ENCODE measurements at regions not wholly inside any gene's neighbourhood (a gene's known extent, or its start where the extent isn't known, plus 50 kb on each side); places are given as distances from the start of the nearest gene placed in this dataset.
"Not testable (repeated sequence)": the region's sequence is repeated elsewhere in the genome, so short reads cannot be mapped to it uniquely, and the experiment has no call there.

DNA sequence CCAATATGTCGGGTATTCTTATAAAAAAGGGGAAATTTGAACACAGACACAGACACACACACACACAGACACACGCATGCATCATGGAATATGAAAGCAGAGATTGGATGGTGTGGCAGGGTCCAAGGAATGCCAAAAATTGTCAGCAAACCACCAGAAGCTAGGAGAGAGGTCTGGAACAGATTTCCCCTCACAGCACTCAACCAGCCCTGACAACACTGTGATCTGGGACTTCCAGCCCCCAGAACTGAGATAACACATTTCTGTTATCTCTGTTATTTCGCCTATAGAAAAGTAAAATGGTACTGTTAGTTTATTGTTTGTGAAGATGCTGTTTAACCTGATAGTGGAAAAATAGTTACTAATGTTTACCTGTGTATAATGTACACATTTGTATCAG lies 145.4 kb upstream of the ZBED5 start:
- no peak for DNase-seq (ENCODE audit: low spot score)

DNA sequence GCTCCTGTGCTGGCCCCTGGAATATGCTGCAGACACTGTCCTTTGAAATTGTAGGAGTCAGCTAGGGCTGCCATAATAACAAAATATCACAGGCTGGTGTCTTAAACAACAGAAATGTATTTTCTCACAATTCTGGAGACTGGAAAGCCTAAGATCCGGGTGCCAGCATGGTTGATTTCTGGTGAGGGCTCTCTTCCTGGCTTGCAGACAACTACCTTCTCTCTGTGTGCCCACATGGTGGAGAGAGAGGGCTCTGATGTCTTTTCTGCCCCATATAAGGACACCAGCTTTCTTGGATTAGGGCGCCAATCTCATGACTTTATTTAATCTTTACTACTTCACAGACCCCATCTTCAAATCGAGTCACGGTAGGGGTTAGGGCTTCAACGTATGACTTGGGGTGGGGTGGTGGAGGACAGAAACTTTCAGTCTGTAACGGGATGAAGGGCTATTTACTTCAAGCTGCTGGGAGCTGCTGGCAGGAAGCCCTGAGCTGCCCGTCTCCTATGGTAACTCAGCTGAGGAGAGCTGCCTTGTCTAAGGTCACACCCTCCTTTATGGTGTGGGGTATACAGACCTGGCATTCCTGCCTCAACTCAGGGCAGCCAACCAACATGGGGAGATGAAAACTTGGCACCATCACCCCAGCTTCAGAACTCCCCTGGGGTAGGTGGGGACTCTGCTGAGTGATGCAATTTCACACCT lies 142.9 kb upstream of the ZBED5 start:
- no peak for DNase-seq (ENCODE audit: low spot score)

DNA sequence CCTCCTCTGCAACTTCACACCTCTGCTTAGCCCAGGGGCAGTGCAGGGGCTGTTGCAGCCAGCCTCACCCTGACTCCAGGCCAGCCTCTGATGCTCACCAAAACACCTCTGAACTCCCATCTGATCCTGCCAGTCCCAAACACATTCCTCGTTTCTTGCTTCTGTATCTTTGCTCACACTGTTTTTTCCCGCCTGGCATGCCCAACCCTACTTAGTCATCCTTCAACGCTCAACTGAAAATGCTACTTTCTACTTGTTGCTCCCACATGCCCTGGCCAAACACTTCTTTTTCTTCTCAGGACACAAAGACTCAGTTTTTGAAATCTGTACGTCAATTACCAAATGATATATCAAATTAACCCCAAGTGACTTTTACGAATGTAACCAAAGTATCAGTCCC lies 140.8 kb upstream of the ZBED5 start:
- DNase-seq (ENCODE audit: low spot score): no peak

DNA sequence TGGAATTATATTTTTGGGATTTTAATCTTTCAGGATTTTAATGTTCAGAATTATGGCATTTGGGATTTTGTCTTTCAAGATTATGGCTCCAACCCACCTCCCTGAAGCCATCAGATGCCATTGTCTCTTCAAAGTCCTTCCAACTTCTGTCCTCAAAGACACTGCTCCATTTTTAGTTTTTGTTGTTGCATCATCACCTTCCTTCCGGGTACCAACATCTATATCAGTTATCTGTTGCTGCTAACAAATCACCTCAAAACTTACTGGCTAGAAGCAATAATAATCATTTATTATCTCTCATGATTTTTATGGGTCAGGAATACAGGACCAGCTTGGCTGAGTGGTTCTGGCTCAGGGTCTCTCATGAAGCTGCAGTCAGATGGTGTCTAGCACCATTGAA lies 138.8 kb upstream of the ZBED5 start:
- no peak for DNase-seq (ENCODE audit: low spot score)

DNA sequence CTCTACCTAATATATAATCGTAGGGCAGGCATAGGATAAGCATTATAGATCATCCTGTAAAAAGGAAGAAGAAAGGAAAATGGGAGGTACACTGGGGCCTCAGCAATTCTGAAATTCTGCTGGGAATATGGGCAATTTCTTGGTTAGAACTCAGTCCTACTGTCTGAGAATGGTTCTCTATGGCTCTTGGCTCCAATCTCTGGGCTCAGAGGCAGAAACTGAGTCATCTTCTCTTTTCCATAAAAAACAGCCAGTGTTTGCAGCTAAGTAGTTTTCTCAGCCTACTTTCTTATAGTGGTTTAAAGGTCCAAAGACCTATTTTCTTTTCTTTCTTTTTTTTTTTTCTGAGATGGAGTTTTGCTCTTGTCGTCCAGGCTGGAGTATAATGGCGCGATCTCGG lies 135.8 kb upstream of the ZBED5 start:
- DNase-seq (ENCODE audit: low spot score): no peak

DNA sequence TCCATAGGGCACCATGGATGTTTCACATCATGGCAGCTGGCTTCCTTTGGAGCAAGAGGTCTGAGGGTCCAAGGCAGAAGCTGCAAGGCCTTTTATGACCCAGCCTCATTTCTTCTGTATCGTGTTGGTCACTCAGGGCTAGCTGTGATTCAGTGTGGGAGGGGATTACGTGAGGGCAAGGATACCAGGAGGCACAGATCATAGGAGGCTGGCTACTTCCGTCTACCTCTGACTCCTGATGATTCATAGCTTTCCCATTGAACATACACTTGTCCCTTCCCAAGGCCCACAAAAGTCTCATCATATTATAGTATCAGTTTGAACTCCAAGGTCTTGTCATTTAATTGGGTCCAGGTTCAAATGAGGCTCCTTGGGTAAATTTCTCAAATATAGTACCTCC lies 135.3 kb upstream of the ZBED5 start:
- DNase-seq (ENCODE audit: low spot score): no peak

DNA sequence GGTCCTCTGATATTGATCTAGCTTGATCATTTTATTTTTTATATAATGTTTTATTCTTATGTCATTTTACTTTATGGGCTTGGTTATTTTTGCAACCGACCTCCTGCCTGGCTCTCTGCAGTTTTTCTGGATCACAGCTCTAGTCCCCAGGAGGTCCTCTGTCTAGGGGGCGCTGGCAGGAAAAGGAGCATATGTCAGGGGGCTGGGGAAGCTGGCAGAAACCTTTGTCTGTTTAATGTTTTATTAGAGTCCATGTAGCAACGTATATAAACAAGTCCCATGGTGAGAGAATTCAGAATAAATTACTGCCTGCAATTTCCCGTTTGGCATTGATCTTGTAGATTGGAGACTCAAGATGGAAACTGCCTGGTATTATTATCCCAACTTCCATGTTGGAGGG lies 133.5 kb upstream of the ZBED5 start:
- no peak for DNase-seq (ENCODE audit: low spot score)

DNA sequence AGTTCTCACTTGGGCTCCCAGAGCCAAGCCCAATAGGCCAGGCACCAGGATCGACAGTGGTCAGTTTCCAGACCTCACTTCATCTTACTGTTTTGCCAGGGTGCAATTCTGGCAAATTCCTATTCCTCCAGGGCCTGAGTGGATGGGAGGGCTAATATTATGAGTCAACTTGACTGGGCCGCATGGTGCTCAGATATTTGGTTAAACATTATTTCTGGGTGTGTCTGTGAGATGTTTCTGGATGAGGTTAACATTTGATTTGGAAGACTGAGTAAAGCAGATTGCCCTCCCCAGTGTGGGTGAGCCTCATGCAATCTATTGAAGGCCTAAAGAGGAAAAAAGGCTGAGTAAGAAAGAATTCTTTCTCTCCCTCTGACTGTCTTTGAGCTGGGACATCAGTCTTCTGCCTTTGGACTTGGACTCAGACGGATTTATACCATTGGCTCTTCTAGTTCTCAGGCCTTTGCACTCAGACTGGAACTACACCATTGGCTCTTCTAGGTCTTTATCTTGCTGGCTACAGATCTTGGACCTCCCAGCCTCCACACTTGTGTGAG lies 132.9 kb upstream of the ZBED5 start:
- DNase-seq (ENCODE audit: low spot score): no peak

DNA sequence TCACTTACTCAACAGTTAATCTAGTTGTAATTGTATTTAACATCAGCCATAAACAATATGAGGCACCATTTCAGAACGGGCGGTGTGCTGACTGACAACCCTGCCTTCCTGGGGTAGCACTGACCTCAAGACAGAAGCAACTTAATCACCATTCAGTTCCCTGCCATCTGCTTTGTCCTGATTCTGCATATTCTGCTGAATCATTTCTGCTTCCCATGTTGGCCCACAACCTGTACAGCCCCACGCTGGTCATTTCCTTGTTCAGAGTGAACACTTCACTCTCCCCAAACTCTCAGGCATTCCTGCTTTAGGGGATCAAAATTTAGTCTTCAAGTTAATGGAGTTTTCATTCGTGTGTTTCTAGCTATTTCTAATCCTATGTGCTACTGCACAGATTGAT lies 132.3 kb upstream of the ZBED5 start:
- no peak for DNase-seq (ENCODE audit: low spot score)

DNA sequence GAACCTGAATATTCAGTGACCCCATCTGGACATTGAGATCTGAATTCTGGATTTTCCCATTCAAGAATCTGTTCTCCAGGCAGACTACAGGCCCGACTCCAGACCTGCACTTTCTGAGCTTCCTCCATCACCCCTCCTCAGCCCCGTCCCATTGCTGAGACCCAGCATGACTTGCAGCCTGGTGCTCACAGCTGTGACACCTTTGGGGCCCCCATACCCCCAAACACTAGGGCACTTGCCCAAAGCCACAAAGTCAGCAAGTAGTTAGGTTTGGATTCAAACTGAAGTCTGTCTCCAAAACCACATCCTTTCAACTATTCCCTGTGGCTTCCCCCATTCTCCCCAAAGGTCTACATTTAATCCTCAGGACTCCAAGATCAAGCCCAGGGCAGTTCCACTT lies 128.2 kb upstream of the ZBED5 start:
- no peak for DNase-seq (ENCODE audit: low spot score)

DNA sequence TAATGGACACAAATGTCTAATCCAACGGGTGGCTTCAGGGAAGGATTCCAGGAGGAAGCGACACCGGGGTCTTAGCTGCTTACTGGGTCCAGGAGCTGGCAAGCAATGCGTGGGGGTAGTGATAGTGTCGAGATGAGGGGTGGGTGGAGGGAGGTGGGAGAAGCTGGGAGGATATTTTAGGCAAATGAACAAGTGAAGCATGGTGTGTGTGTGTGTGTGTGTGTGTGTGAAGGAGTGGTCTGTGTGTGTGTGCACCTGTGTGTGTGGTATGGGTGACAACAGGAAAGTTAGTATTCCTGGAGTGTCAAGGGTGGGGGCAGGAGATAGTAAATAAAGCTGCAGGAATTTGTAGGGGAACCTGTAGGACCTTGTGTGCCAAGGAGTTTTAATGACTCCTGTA lies 126.9 kb upstream of the ZBED5 start:
- DNase-seq (ENCODE audit: low spot score): no peak

DNA sequence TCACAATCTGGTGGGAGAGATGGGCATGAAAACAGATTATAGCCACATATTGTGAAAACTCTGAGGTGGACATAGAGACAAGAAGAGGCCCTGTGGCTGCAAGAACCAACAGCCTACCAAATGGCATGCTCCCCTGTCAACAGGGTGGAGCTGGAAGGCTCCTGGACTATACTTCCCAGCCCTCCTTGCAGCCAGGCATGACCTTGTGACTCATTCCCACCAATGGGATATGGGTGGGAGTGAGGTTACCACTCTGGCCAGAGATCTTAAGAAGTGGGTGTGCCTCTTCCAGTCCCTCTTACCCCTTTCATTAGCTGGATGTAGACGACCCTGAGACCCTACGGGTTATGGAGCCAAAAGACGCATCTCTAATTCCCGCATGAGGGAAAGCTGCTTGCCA lies 126.4 kb upstream of the ZBED5 start:
- DNase-seq (ENCODE audit: low spot score): no peak

DNA sequence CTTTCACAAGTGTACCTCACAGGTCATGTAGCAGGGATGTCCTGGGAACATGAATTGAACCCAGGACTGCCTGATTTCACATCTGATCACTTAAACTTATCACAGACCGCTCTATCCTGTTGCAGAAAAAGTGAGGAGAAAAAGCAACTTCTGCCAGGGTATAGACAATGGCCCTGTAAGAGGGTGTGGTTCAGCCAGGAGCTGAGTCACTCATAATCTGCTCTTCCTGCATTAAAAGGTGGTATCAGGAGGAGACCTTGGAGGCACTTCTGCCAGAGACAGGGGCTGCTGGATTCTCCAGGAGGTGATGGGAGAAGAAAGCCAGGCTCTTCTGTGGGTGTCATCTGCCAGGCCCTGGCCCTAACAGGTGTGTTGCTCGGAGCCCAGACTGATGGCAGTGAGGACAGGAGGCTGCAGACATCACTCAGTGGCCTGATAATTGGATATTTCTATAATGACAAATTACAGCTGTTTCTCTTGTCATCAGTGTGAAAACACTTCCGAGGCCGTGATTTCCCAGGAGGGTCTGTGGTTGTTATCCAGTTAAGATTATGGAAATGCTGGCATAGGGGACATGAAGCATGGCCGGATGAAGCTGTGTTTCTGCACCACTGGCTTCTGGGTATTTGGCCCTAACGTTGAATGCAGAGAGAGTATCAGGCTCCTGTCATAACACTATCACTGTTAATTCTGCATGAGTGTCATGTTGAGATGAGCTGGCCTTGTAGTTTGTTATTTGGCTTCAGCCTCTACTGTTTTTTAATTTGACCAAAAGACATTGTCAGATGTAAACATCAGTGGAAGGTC lies 125.1 kb upstream of the ZBED5 start:
- DNase-seq (ENCODE audit: low spot score): no peak

DNA sequence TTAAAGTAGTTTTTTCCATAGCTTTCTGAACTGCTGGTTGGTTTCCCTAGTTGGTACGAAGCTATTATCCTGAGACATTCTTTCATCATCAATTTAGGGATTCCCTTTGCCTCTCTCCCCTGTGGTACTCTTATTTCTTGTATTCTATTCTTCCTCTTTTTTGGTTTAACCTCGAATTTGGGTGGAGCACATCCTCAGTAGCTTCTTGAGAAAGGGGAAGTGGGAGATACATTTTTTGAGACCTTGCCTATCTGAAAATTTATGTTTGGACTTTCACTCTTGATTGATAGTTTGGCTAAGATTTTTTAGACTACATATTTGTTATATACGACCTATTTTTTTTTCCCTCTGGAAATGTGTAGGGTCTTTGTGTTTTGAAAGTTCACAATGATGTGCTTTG lies 121.7 kb upstream of the ZBED5 start:
- no peak for DNase-seq (ENCODE audit: low spot score)

DNA sequence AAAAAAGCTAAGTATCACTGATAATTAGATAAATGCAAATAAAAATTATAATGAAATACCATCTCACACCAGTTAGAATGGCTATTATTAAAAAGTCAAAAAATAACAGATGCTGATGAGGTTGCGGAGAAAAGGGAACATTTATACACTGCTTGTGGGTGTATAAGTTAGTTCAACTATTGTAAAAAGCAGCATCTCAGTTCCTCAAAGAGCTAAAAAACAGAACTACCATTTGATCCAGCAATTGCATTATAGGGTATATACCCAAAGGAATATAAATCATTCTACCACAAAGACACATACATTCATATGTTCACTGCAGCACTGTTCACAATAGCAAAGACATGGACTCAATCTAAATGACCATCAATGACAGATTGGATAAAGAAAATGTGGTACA lies 120.3 kb upstream of the ZBED5 start:
- no peak for DNase-seq (ENCODE audit: low spot score)

DNA sequence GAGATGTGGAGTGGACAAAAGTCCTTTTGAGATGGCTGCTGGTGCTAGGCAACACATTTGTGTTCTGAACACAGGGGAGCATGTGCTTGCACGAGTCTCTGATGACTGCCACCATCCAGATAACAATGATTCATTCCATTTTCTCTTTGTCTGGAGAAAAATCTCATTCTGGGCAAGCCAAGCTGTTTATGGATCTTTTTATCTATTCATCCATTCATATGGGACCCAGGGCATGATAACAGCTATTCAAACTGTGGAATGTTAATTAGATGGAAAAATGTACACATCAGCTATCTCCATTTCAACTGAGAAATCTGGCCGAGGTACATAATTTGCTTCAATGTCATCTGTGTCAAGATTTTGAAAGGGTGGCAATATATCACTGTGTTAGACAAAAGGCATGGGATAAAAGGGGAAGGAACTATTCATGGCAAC lies 117.5 kb upstream of the ZBED5 start:
- DNase-seq (ENCODE audit: low spot score): no peak

DNA sequence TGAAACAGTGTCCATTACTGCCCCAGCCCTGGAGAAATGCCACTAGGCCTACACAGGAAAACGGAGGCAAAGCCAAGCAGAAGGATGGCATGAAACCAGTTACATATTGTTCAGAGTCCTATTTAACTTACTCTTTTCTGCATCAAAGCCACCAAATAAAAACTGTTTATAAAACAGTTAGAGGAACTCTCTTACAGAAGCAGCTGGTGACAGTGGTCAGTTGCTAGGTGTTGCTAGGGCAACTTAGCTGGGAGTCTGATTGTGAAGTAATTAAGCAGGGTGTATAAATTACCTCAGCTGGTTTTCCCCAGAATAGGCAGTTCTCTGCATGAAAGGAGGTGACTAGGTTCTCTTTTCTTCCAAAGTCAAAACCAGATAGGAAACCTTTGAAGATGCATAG lies 115.6 kb upstream of the ZBED5 start:
- DNase-seq (ENCODE audit: low spot score): no peak

DNA sequence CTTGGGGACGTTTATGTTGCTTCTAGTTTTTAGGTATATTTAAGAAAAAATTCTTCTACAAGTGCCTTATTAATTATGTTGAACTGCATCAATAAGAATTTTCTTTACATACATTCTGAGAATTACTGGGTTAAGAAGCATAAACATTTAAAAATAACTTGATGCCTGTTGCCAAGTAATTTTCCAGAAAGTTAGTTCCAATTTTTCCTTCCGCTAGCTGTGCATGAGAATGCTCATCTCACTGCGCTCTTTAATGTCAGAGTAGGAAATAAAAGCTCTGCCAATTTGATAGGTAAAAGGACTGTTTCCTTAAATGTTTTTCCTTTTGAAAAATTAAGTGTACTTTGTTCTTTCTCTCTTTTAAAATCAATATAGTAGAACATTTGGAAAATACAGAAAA lies 113.1 kb upstream of the ZBED5 start:
- DNase-seq (ENCODE audit: low spot score): no peak

DNA sequence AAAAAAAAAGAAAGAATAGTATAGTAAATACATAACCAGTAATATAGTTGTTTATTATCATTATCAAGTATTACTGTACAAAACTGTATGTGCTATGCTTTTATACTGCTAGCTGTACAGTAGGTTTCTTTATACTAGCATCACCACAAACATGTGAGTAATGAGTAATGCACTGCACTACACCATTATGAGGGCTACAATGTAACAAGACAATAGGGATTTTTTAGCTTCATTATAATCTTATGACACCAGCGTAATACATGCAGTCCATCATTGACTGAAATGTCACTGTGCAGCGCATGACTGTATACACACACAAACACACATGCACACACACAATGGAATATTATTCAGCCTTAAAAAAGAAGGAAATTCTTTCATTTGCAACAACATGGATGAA lies 111.5 kb upstream of the ZBED5 start:
- no peak for DNase-seq (ENCODE audit: low spot score)

DNA sequence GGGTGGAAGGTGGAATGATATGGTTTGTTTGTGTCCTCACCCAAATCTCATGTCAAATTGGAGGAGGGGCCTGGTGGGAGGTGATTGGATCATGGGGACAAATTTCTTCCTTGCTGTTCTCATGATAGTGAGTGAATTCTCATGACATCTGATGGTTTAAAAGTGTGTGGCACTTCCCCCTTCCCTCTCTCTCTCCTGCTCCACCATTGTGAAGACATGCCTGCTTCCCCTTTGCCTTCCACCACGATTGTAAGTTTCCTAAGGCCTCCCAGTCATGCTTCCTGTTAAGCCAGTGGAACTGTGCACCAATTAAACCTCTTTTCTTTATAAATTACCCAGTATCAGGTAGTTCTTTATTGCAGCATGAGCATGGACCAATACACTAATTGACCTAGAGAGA lies 99.0 kb upstream of the ZBED5 start:
- DNase-seq (ENCODE audit: low spot score): not testable (repeated sequence)

DNA sequence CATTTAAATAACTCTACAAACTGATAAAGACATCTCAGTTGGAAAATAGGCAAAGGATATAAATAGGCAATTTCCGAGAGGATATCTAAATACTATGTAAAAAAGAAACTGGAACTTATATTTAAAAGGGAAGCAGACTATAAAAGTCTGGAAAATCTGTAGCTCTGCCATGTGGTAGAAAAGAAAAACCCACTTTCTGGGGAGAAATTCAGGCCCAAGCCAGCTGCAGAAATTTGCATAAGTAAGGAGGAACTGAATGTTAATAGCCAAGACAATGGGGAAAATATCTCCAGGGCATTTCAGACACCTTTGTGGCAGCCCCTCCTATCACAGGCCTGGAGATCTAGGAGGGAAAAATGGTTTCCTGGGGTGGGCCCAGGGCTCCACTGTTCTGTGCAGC lies 97.8 kb upstream of the ZBED5 start:
- no peak for DNase-seq (ENCODE audit: low spot score)

DNA sequence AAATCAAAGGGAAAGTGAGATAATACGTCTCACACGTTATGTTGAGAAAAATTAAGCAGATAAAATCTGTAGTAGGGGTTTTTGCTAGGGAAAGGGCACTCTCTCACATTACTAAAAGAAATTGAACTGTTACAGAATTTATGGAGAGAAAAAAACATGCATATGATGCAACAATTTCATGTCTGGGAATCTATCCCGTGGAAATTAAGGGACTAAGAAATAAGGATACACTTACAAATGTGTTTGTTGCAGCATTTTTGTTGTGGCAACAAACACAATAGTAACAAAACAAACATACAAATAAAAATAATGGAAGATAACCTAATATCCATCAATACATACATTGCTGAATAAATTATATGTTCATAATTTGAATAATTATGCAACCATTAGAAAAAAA lies 96.3 kb upstream of the ZBED5 start:
- DNase-seq (ENCODE audit: low spot score): no peak

DNA sequence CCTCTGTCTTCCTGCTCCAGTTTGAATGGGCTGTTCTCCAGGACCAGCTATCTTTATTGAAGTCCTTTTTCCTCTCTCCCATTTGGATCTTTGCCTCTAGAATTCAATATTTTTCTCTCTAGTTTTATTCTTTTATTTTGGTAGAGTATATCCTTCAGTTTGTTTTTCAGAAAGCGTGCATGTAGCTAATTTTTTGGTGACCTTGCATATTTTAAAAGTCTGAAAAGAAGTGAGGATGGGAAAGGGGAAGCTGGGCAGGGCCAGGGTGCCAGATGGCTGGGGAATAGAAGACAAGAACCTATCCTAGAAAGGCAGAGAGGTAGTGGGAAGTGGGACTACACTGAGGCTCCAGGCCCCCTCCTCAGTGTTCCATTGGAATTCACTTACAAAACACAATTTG lies 95.0 kb upstream of the ZBED5 start:
- DNase-seq (ENCODE audit: low spot score): no peak

DNA sequence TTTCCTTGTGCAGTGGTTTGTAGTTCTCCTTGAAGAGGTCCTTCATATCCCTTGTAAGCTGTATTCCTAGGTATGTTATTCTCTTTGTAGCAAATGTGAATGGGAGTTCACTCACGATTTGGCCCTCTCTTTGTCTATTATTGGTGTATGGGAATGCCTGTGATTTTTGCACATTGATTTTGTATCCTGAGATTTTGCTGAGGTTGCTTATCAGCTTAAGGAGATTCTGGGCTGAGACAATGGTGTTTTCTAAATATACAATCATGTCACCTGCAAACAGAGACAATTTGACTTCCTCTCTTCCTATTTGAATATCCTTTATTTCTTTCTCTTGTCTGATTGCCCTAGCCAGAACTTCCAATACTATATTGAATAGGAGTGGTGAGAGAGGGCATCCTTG lies 90.1 kb upstream of the ZBED5 start:
- DNase-seq (ENCODE audit: low spot score): not testable (repeated sequence)

All from CD4-positive, alpha-beta T cell treated with Interleukin-15 for 4 hours (primary cell).